ENCODE measurements at regions not wholly inside any gene's neighbourhood (a gene's known extent, or its start where the extent isn't known, plus 50 kb on each side); places are given as distances from the start of the nearest gene placed in this dataset.

- no peak for TF ChIP-seq POLR2A (IDR thresholded peaks at IDR 0.05; ENCODE audit: low read depth)
- TF ChIP-seq, protein P1, sequence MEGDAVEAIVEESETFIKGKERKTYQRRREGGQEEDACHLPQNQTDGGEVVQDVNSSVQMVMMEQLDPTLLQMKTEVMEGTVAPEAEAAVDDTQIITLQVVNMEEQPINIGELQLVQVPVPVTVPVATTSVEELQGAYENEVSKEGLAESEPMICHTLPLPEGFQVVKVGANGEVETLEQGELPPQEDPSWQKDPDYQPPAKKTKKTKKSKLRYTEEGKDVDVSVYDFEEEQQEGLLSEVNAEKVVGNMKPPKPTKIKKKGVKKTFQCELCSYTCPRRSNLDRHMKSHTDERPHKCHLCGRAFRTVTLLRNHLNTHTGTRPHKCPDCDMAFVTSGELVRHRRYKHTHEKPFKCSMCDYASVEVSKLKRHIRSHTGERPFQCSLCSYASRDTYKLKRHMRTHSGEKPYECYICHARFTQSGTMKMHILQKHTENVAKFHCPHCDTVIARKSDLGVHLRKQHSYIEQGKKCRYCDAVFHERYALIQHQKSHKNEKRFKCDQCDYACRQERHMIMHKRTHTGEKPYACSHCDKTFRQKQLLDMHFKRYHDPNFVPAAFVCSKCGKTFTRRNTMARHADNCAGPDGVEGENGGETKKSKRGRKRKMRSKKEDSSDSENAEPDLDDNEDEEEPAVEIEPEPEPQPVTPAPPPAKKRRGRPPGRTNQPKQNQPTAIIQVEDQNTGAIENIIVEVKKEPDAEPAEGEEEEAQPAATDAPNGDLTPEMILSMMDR (IDR thresholded peaks at IDR 0.05) = no peak
Measured at GRCh38 chr2:103288696-103289095, 526.9 kb downstream of the TMEM182 start.
